MM.1S (cell line): ENCODE measurements at regions not wholly inside any gene's neighbourhood (a gene's known extent, or its start where the extent isn't known, plus 50 kb on each side); places are given as distances from the start of the nearest gene placed in this dataset.

Experiments used
- DNase-seq: peaks from one replicate; pipeline ENCODE4 v3.0.0-alpha.2; 2015
- H2AFZ ChIP-seq: fragments of 300-600 bp; sonication (generic); 2 replicates; pipeline ENCODE4 v1.6.0; 2016; ENCODE audit warnings: antibody characterized with exemption, low read length
- H3F3A ChIP-seq: fragments of 300-600 bp; sonication (generic); 2 replicates; pipeline ENCODE4 v1.6.1; 2016; ENCODE audit warnings: mild to moderate bottlenecking, antibody characterized with exemption, low read length, moderate library complexity, mixed read lengths; ENCODE audit not compliant: insufficient read depth
- H3K27ac ChIP-seq: fragments of 300-600 bp; sonication (generic); 2 replicates; pipeline ENCODE4 v1.5.1; 2016; ENCODE audit warnings: mild to moderate bottlenecking, low read length
- H3K27me3 ChIP-seq: fragments of 300-600 bp; sonication (generic); replicated peaks from 2 replicates; pipeline ENCODE4 v1.6.0; 2016; ENCODE audit warnings: low read length; ENCODE audit not compliant: insufficient read depth
- H3K36me3 ChIP-seq: fragments of 300-600 bp; sonication (generic); replicated peaks from 2 replicates; pipeline ENCODE4 v1.6.1; 2016; ENCODE audit warnings: mild to moderate bottlenecking, low read length, mixed read lengths; ENCODE audit not compliant: insufficient read depth
- H3K4me1 ChIP-seq: fragments of 300-600 bp; sonication (generic); 2 replicates; pipeline ENCODE4 v1.6.1; 2016; ENCODE audit warnings: low read length, mixed read lengths
- H3K4me2 ChIP-seq: fragments of 300-600 bp; sonication (generic); 2 replicates; pipeline ENCODE4 v1.6.0; 2016; ENCODE audit warnings: low read depth, low read length
- H3K4me3 ChIP-seq: fragments of 300-600 bp; sonication (generic); 2 replicates; pipeline ENCODE4 v1.5.1; 2016; ENCODE audit warnings: low read length, mixed read lengths
- H3K79me2 ChIP-seq: fragments of 300-600 bp; sonication (generic); 2 replicates; pipeline ENCODE4 v1.6.1; 2016; ENCODE audit warnings: mixed run types, low read length, mixed read lengths
- H3K9ac ChIP-seq: fragments of 300-600 bp; sonication (generic); 2 replicates; pipeline ENCODE4 v1.6.1; 2016; ENCODE audit warnings: low read length, mixed read lengths
- H3K9me2 ChIP-seq: fragments of 300-600 bp; sonication (generic); replicated peaks from 2 replicates; pipeline ENCODE4 v1.6.1; 2016; ENCODE audit warnings: mild to moderate bottlenecking, low read length, mixed read lengths; ENCODE audit not compliant: insufficient read depth
- H3K9me3 ChIP-seq: fragments of 300-600 bp; sonication (generic); replicated peaks from 2 replicates; pipeline ENCODE4 v1.6.1; 2016; ENCODE audit warnings: mild to moderate bottlenecking, low read length, mixed read lengths; ENCODE audit not compliant: insufficient read depth
- H4K20me1 ChIP-seq: fragments of 300-600 bp; sonication (generic); 2 replicates; pipeline ENCODE4 v1.6.1; 2016; ENCODE audit warnings: mild to moderate bottlenecking, low read length, moderate library complexity, mixed read lengths; ENCODE audit not compliant: insufficient read depth
- EZH2 ChIP-seq: fragments of 300-600 bp; sonication (generic); optimal IDR thresholded peaks from 2 replicates; pipeline ENCODE3; 2017; ENCODE audit warnings: low read depth, mild to moderate bottlenecking, antibody characterized with exemption, low read length, mixed read lengths
- EZH2phosphoT487 ChIP-seq: fragments of 300-600 bp; sonication (generic); IDR thresholded peaks from 2 replicates; pipeline ENCODE4 v1.6.1; 2018; ENCODE audit warnings: antibody characterized with exemption, low read length
- TF ChIP-seq, protein P1 (sequence below): fragments of 300-600 bp; sonication (generic); IDR thresholded peaks from 2 replicates; pipeline ENCODE4 v1.5.1; 2016; ENCODE audit warnings: antibody characterized with exemption, low read length, mixed read lengths

DNA sequence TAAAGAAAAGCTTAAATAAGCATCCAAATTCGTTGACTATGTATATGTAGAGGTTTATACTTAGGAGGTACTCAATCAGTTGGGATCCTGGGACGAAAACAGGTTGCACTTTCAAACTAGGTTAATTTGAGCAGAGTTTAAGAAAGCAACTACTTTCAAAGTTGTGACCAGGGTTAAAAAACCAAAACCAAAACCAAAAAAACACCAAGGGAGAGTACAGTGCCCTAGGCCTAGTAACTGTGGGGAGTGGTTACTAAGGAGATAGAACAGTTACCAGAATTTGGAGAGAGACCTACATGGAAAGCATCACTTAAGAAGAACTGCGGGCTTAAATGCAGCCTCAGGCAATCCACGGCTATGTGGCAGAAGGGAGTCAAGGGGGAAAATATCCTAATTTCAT, 148.3 kb downstream of the JRKL start:
- H3K4me2 ChIP-seq, result peak overlapping the region; percentile 56
- H3K79me2 ChIP-seq, result no peaks in the 10 kb centered on the region
- H3K27me3 ChIP-seq, result no peaks in the 10 kb centered on the region
- no peaks in the 10 kb centered on the region for H3K36me3 ChIP-seq
- no peak overlapping the region for H2AFZ ChIP-seq
- TF ChIP-seq EZH2, result no peak
- TF ChIP-seq EZH2phosphoT487, result no peak
- TF ChIP-seq, protein P1, sequence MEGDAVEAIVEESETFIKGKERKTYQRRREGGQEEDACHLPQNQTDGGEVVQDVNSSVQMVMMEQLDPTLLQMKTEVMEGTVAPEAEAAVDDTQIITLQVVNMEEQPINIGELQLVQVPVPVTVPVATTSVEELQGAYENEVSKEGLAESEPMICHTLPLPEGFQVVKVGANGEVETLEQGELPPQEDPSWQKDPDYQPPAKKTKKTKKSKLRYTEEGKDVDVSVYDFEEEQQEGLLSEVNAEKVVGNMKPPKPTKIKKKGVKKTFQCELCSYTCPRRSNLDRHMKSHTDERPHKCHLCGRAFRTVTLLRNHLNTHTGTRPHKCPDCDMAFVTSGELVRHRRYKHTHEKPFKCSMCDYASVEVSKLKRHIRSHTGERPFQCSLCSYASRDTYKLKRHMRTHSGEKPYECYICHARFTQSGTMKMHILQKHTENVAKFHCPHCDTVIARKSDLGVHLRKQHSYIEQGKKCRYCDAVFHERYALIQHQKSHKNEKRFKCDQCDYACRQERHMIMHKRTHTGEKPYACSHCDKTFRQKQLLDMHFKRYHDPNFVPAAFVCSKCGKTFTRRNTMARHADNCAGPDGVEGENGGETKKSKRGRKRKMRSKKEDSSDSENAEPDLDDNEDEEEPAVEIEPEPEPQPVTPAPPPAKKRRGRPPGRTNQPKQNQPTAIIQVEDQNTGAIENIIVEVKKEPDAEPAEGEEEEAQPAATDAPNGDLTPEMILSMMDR, result no peak
- H4K20me1 ChIP-seq, result no peaks in the 10 kb centered on the region
- H3K9me3 ChIP-seq, result no peaks in the 10 kb centered on the region
- H3F3A ChIP-seq, result peaks cover 4% of the 10 kb centered on the region; the same call in 1 of the 2 replicates
- no peaks in the 10 kb centered on the region for H3K9me2 ChIP-seq
- H3K27ac ChIP-seq, result peak overlapping the region; percentile 24; the same call in 1 of the 2 replicates
- H3K9ac ChIP-seq, result no peak overlapping the region
- peak overlapping the region; percentile 27; the same call in 1 of the 2 replicates for H3K4me3 ChIP-seq
- H3K4me1 ChIP-seq, result peaks cover 8% of the 10 kb centered on the region
- DNase-seq, result peak; percentile 75

- Histone ChIP-seq H3K36me3 (no peaks in the 10 kb centered on the region), H3K4me1 (peaks cover 11% of the 10 kb centered on the region), H2AFZ (no peak overlapping the region), H3K4me3 (no peak overlapping the region), H4K20me1 (no peaks in the 10 kb centered on the region), H3K79me2 (no peaks in the 10 kb centered on the region), H3K9me3 (no peaks in the 10 kb centered on the region), H3F3A (peaks cover 4% of the 10 kb centered on the region; the same call in 1 of the 2 replicates), H3K27me3 (no peaks in the 10 kb centered on the region), H3K9me2 (no peaks in the 10 kb centered on the region), H3K27ac (peak overlapping the region; percentile 24; the same call in 1 of the 2 replicates), H3K9ac (no peak overlapping the region), H3K4me2 (peak overlapping the region; percentile 56)
- TF ChIP-seq EZH2 (no peak), EZH2phosphoT487 (no peak)
- TF ChIP-seq, protein P1, result no peak
- DNase-seq, result no peak
Observed at GRCh38 chr11:96538622-96539021, 148.8 kb downstream of the JRKL start.

- peaks cover 4% of the 10 kb centered on the region; the same call in 1 of the 2 replicates for H3F3A ChIP-seq
Observed at GRCh38 chr11:96540875-96541274, 151.1 kb downstream of the JRKL start.

More at GRCh38 chr11:96540875-96541274, 151.1 kb downstream of the JRKL start:
- DNase-seq, result no peak
- TF ChIP-seq, protein P1, result no peak
- no peak for TF ChIP-seq EZH2
- TF ChIP-seq EZH2phosphoT487, result no peak
- Histone ChIP-seq H3K9me2 (no peaks in the 10 kb centered on the region), H3K36me3 (no peaks in the 10 kb centered on the region), H3K9me3 (no peaks in the 10 kb centered on the region), H3K4me3 (no peak overlapping the region), H4K20me1 (no peaks in the 10 kb centered on the region), H3K27me3 (no peaks in the 10 kb centered on the region; the same call in 1 of the 2 replicates), H3K79me2 (no peaks in the 10 kb centered on the region), H3K4me1 (peaks cover 14% of the 10 kb centered on the region), H2AFZ (no peak overlapping the region), H3K4me2 (no peak overlapping the region), H3K9ac (no peak overlapping the region), H3K27ac (no peak overlapping the region)
